OCI-LY1 (cell line): ENCODE measurements at regions not wholly inside any gene's neighbourhood (a gene's known extent, or its start where the extent isn't known, plus 50 kb on each side); places are given as distances from the start of the nearest gene placed in this dataset.

Experiments used
- H2AFZ ChIP-seq: fragments of 200-600 bp; sonication (generic), shearing (Covaris generic); 2 replicates; pipeline ENCODE4 v1.6.0; 2014; ENCODE audit warnings: antibody characterized with exemption, mild to moderate bottlenecking, low read length
- H3F3A ChIP-seq: fragments of 200-600 bp; sonication (generic), shearing (Covaris generic); 2 replicates; pipeline ENCODE4 v1.6.0; 2014; ENCODE audit warnings: mild to moderate bottlenecking, antibody characterized with exemption, low read length, moderate library complexity; ENCODE audit not compliant: insufficient read depth
- H3K27ac ChIP-seq: fragments of 200-600 bp; sonication (generic); 2 replicates; pipeline ENCODE4 v1.5.1; 2014; ENCODE audit warnings: low read length, mixed run types, mild to moderate bottlenecking, low read depth; ENCODE audit not compliant: poor library complexity, severe bottlenecking
- H3K27me3 ChIP-seq: fragments of 200-600 bp; sonication (generic); 2 replicates; pipeline ENCODE4 v1.6.0; 2014; ENCODE audit warnings: antibody characterized with exemption, mild to moderate bottlenecking, low read length, moderate library complexity; ENCODE audit not compliant: insufficient read depth
- H3K36me3 ChIP-seq: fragments of 200-600 bp; sonication (generic); 2 replicates; pipeline ENCODE4 v1.6.1; 2014; ENCODE audit warnings: mild to moderate bottlenecking, antibody characterized with exemption, low read length, moderate library complexity, mixed read lengths; ENCODE audit not compliant: insufficient read depth
- H3K4me1 ChIP-seq: fragments of 200-600 bp; sonication (generic); 2 replicates; pipeline ENCODE4 v1.5.1; 2014; ENCODE audit warnings: mild to moderate bottlenecking, low read length, moderate library complexity; ENCODE audit not compliant: insufficient read depth, severe bottlenecking
- H3K4me2 ChIP-seq: fragments of 200-600 bp; sonication (generic), shearing (Covaris generic); 2 replicates; pipeline ENCODE4 v1.6.1; 2014; ENCODE audit warnings: low read length
- H3K4me3 ChIP-seq: fragments of 200-600 bp; sonication (generic); 2 replicates; pipeline ENCODE4 v1.5.1; 2014; ENCODE audit warnings: low read length, low read depth, mild to moderate bottlenecking, mixed read lengths; ENCODE audit not compliant: poor library complexity, severe bottlenecking
- H3K79me2 ChIP-seq: fragments of 200-600 bp; shearing (Covaris generic); 2 replicates; pipeline ENCODE4 v1.6.1; 2016; ENCODE audit warnings: mixed run types, low read length, mixed read lengths; ENCODE audit not compliant: insufficient read depth
- H3K9ac ChIP-seq: fragments of 200-600 bp; sonication (generic), shearing (Covaris generic); 2 replicates; pipeline ENCODE4 v1.6.1; 2014; ENCODE audit warnings: mild to moderate bottlenecking, low read length, mixed read lengths
- H3K9me2 ChIP-seq: fragments of 200-600 bp; sonication (generic), shearing (Covaris generic); 2 replicates; pipeline ENCODE4 v1.6.1; 2014; ENCODE audit warnings: low read depth, mild to moderate bottlenecking, low read length, mixed read lengths
- H3K9me3 ChIP-seq: fragments of 200-600 bp; shearing (Covaris generic); 2 replicates; pipeline ENCODE4 v1.6.1; 2014; ENCODE audit warnings: low read length, mixed read lengths
- H4K20me1 ChIP-seq: fragments of 200-600 bp; sonication (generic), shearing (Covaris generic); 2 replicates; pipeline ENCODE4 v1.6.0; 2016; ENCODE audit warnings: mild to moderate bottlenecking, low read length; ENCODE audit not compliant: insufficient read depth
- CTCF ChIP-seq: fragments of 200-600 bp; sonication (generic), shearing (Covaris generic); IDR thresholded peaks from 2 replicates; pipeline ENCODE4 v1.5.1; 2017; ENCODE audit warnings: mild to moderate bottlenecking, antibody characterized with exemption, low read length, moderate library complexity, mixed read lengths
- EZH2 ChIP-seq: fragments of 200-600 bp; sonication (generic), shearing (Covaris generic); IDR thresholded peaks from 2 replicates; pipeline ENCODE4 v1.8.0; 2017; ENCODE audit warnings: borderline replicate concordance, mixed run types, mild to moderate bottlenecking, antibody characterized with exemption, low read length, moderate library complexity, mixed read lengths

DNA sequence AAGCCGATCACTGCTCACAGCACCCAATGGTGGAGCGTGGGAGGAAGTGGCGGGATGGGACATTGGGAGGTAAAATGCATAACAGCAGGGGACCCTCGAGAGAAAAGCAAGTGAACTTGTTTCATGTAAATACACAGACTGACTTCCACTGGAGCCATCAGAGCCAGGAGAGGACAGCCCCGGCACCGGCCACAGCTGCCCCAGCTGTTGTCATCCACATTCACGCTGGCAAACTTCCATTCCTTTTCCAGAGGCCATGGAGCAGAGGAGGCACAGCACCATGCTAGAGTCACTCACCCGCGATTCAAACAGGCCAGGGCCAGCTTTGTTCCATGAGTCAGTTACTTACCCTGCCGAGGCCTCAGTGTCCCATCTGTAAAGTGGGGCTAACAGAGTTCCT lies 610.9 kb upstream of the SALL3 start:
- Histone ChIP-seq H4K20me1 (no peaks in the 10 kb centered on the region), H3K4me2 (no peak overlapping the region), H3K4me1 (no peaks in the 10 kb centered on the region), H2AFZ (no peak overlapping the region), H3K27me3 (no peaks in the 10 kb centered on the region), H3K27ac (no peak overlapping the region), H3K9ac (no peak overlapping the region), H3K9me3 (no peaks in the 10 kb centered on the region), H3K36me3 (no peaks in the 10 kb centered on the region), H3K9me2 (no peaks in the 10 kb centered on the region), H3K79me2 (no peaks in the 10 kb centered on the region), H3F3A (no peaks in the 10 kb centered on the region), H3K4me3 (no peak overlapping the region)
- TF ChIP-seq EZH2: no peak
- TF ChIP-seq CTCF: no peak

GRCh38 chr18:78376046-78376445 lies 603.6 kb upstream of the SALL3 start:
- Histone ChIP-seq H3K9me2 (no peaks in the 10 kb centered on the region), H3K4me1 (no peaks in the 10 kb centered on the region), H3K4me2 (no peak overlapping the region), H2AFZ (no peak overlapping the region), H3K4me3 (no peak overlapping the region), H3K9me3 (no peaks in the 10 kb centered on the region), H3K36me3 (no peaks in the 10 kb centered on the region), H3K27ac (no peak overlapping the region), H3K79me2 (no peaks in the 10 kb centered on the region), H3K27me3 (no peaks in the 10 kb centered on the region), H3F3A (no peaks in the 10 kb centered on the region), H3K9ac (no peak overlapping the region), H4K20me1 (no peaks in the 10 kb centered on the region)
- TF ChIP-seq CTCF (no peak), EZH2 (no peak)

DNA sequence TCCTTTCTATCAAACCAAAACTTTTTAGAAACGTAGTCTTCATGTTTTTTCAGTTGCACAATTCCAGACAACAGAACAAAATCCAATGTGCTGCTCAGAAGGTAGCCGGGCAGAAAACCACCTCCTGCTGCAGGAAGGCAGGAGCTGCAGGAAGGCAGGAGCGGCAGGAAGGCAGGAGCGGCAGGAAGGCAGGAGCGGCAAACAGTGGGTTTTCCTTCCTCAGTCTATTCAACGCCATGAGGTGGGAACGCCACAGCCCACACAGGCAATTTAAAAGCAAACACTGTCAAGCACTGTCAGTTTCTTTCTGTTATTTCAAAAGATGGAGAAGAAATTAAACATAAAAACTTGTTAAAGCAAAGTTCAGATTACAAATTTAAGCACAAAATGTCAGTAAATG lies 601.2 kb upstream of the SALL3 start:
- no peaks in the 10 kb centered on the region for H3K36me3 ChIP-seq
- no peak overlapping the region for H3K9ac ChIP-seq
- H3K27ac ChIP-seq: no peak overlapping the region
- no peaks in the 10 kb centered on the region for H3K9me2 ChIP-seq
- H3K4me3 ChIP-seq: no peak overlapping the region
- H3F3A ChIP-seq: no peaks in the 10 kb centered on the region
- no peak overlapping the region for H2AFZ ChIP-seq
- H4K20me1 ChIP-seq: no peaks in the 10 kb centered on the region
- H3K27me3 ChIP-seq: no peaks in the 10 kb centered on the region
- TF ChIP-seq EZH2 (no peak), CTCF (no peak)
- H3K4me2 ChIP-seq: no peak overlapping the region
- no peaks in the 10 kb centered on the region for H3K9me3 ChIP-seq
- no peaks in the 10 kb centered on the region for H3K4me1 ChIP-seq
- no peaks in the 10 kb centered on the region for H3K79me2 ChIP-seq
